Activated naive CD4-positive, alpha-beta T cell treated with anti-CD3 and anti-CD28 coated beads, Interleukin-2, amount 50 U/mL, for 16 hours (primary cell): ENCODE measurements at regions not wholly inside any gene's neighbourhood (a gene's known extent, or its start where the extent isn't known, plus 50 kb on each side); places are given as distances from the start of the nearest gene placed in this dataset.
"Not testable (repeated sequence)": the region's sequence is repeated elsewhere in the genome, so short reads cannot be mapped to it uniquely, and the experiment has no call there.

Experiments
- DNase-seq: peaks from one replicate; pipeline ENCODE4 v3.0.0-alpha.2; 2020

- DNase-seq = no peak
Measured at GRCh38 chr2:57372237-57372984, 674.2 kb upstream of the VRK2 start.

DNA sequence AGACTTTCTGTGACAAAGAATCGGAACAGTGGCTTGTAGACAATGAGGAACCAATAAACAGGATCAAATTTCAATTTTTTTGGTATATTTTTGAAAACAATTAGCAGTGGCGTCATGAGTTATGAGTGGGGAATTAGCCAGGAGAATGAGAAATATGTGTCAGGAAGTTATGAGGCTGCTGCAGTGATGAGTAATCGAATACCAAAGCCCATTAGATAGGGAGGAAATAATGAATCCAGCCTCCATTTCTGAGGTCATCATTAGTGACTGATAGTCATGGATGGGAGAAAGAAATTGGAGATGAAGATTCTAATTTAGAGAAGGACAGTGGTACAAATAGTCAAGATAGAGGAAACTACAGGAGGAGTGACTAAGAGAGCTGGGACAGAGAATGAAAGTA, 673.1 kb upstream of the VRK2 start:
- no peak for DNase-seq

DNA sequence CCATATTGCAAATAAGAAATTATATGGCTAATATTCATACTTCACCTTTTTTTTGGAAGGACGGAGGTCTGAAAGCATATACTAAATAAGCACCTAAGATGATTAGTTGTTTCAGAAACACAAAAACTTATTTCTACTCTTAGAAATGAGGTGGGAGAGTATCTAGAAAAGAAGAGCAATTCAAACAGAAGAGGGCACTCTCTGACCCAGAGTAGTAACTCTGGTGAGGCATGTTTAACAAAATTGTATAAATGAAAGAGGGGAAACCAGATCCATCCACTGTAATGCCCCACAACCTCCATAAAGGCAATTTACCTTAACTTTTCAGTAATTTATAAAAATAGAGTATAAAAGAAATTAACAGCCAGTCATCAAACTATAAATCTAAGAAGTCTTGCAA, 669.6 kb upstream of the VRK2 start:
- DNase-seq = no peak

- no peak for DNase-seq
Measured at GRCh38 chr2:57386305-57386704, 660.3 kb upstream of the VRK2 start.

- DNase-seq = no peak
Measured at GRCh38 chr2:57396355-57397098, 650.1 kb upstream of the VRK2 start.

DNA sequence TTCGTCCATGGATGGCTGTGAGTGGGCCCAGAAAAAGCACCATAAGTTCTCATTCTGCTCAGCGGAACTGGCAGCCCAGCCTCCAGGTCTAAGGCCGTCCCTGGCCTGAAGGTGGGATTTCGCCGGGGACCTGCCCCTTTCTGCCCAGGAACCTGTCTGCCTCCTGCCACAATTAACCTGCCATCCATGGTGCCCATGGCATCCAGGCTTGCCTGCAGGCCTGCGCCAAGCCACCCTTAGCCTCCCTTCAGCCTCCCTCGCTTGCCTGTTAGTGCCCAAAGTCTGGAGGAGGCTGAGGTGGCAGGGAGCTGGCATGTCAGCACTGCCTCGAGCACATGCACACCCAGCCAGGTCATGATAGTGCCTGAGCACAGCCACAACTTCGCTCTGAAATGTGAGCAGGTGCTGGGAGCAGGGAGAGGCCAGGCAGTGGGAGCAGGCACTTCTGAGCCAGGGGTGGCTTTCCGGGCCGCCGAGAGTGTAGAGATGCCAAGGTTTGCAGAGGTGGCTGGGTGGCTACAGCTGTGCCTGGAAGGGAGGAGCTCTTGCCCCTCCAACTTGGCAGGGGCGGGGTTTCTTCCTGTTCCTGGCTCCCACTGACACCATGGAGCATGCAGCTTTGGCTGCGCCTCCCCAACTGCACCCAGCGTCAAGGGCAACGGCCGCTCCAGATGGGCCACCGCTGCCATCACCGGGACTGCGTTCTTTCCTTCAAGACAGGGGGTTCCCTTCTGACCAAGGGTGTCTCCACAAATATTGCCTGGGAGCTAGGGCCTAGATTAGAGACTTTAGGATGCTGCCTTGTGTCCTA, 648.9 kb upstream of the VRK2 start:
- no peak for DNase-seq

- no peak for DNase-seq
Measured at GRCh38 chr2:57399057-57399456, 647.5 kb upstream of the VRK2 start.

DNA sequence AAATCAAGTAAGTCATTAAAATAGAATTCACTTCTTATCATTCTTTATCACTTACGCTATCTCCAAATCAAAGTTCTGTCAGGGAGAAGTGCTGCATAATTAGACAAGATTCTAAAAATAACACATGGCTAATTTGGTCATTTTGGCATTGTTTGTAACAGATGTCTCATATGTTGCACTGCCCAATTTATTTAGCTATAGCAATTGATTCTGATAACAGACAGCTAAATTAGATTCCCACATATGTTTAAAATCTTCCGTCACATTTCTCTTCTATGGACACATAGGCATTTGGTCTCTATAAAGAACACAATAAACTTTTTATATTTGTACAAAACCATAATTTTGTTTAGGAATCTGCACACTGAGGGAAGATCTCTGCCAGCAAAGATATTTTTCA, 644.5 kb upstream of the VRK2 start:
- DNase-seq = no peak

DNA sequence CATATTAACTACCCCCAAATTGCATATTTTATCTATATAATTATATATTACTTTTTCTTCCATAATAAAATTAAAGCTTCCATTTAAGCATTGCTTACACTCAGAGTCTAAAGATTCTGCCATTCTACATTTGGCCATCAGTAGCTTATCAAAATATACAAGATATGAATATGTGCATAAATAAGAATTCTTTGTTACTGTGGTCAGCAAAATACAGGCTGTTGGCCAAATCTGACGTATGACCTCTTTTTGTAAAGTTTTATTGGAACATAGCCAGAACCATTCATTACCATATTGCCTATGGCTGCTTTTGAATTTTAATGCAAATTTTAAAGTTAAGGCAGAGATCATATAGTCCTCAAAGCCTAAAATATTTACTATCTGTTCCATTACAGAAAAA, 643.9 kb upstream of the VRK2 start:
- DNase-seq = no peak

- no peak for DNase-seq
Measured at GRCh38 chr2:57407772-57408201, 638.8 kb upstream of the VRK2 start.

DNA sequence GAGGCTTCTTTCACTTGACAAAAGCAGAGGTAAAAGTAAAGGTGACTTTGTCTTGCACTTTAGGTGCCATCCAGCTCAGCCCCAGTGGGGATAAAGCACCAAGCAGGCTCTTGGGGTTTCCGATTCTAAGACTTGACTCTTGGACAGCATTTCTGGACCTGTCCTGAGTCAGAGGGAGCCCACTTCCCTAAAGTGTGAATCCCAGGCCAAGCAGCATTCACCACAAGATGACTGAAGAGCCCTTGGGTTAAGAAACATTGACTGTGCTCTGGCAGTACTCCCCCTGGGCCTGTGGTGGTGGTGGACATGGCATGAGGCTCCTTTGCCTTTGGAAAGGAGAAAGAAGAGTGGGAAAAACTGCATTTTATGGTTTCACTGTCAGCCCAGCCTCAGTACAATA, 638.0 kb upstream of the VRK2 start:
- DNase-seq = no peak

DNA sequence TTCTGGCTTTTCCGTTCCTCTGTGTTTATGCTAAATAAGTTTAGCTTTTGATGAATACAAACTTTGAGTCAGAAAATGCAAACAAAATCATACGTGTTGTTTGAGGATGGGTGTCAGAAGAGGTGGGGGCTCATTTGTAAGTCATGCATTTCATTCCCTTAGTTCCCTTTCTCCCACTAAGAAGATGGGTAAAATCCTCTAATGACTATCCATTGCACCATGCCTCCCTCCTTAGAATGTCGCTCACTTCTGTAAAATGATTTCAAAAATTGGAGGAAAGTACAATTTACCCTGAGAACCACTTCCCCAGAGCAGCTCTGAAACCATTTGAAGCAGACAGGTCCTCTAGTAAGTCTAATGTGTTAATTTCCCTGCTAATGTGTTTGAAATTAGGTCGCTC, 629.6 kb upstream of the VRK2 start:
- no peak for DNase-seq

DNA sequence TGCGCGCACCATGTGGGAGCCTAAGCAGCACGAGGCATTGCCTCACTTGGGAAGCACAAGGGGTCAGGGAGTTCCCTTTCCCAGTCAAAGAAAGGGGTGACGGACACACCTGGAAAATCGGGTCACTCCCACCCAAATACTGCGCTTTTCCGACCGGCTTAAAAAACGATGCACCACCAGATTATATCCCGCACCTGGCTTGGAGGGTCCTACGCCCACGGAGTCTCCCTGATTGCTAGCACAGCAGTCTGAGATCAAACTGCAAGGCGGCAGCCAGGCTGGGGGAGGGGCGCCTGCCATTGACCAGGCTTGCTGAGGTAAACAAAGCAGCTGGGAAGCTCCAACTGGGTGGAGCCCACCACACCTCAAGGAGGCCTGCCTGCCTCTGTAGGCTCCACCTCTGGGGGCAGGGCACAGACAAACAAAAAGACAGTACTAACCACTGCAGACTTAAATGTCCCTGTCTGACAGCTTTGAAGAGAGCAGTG, 627.7 kb upstream of the VRK2 start:
- not testable (repeated sequence) for DNase-seq

DNA sequence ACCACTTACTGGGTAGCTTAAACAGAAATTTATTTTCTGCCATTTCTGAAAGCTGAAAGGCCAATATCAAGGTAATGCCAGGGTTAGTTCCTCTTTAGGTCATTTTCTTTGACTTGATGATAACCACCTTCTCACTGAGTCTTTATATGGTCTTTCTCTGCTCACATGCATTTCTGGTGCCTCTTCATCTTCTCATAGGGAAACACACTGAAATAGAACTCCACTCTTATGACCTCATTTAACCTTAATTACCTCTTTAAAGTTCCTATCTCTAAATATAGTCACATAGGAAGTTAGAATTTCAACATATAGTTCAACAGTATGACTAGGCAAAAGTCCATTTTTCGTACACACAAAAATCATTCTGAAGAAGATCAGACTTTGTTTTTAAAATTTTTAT, 616.8 kb upstream of the VRK2 start:
- no peak for DNase-seq

DNA sequence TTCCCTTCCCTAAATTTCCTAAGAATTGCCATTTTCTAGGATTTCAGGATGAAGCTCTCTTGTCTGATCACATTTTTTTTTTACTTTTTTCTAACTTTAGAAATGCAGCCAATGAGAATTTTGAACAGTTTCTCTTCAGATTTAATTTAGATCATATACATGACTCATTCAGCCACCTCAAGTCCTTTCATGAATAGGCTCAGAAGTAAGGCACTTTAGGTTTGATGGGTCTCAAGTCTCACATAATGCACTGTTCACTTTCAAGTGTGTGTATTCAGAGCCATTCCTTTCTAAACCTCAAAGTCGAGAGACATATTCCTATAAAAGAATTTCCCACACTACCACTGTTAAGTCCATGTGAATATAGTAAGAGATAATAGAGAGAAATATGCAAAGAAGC, 614.1 kb upstream of the VRK2 start:
- DNase-seq = no peak

- DNase-seq = no peak
Measured at GRCh38 chr2:57434441-57434840, 612.2 kb upstream of the VRK2 start.

GRCh38 chr2:57434972-57435371, 611.6 kb upstream of the VRK2 start:
- no peak for DNase-seq

DNA sequence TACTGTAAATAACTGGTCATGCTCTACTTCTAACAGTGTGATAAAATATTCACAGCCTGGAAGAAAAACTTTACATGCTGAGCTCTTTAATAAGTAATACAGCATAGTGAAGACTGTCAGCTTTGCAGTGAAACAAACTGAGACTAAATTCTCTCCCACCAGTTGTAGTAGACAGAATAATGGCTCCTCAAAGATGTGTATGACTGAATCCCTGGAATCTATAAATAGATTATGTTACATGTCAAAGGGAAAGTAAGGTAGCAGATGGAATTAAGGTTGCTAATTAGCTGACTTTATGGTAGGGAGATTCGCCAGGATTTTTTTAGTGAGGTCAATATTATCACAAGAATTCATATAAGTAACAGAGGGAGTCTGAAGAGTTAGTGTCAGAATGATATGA, 609.5 kb upstream of the VRK2 start:
- no peak for DNase-seq

- DNase-seq = no peak
Measured at GRCh38 chr2:57440437-57440836, 606.2 kb upstream of the VRK2 start.

- no peak for DNase-seq
Measured at GRCh38 chr2:57443086-57443485, 603.5 kb upstream of the VRK2 start.

- DNase-seq = no peak
Measured at GRCh38 chr2:57443973-57444521, 602.6 kb upstream of the VRK2 start.

GRCh38 chr2:57444752-57445430, 601.7 kb upstream of the VRK2 start:
- DNase-seq = no peak

DNA sequence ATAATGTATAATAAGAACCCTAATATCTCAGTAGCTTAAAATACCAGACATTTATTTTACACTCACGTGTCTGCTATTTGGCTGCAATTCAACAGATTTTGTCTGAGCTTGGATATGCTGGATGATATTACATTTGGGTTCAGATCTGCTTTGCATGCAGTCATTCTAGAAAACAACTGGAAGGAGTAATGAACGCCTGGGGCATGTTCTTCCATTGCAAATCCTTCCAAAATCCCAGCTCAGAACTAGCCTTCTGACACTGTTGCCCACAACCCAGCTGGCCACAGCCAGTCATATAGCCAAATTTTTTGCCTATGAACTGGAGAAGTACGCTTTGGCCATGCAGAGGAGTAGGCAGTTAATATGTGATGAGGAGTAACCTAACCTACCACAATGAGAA, 597.8 kb upstream of the VRK2 start:
- no peak for DNase-seq
